BLaER1 treated with 17β-estradiol and CSF1 and Interleukin-3, amounts not matched to agents 10 nM and 100 nM (cell line): ENCODE measurements at regions not wholly inside any gene's neighbourhood (a gene's known extent, or its start where the extent isn't known, plus 50 kb on each side); places are given as distances from the start of the nearest gene placed in this dataset.

ENCODE experiments used
- H3K27ac ChIP-seq, 11 experiments: shearing (Covaris generic); formaldehyde crosslinking; 2 replicates each; pipeline ENCODE4 v1.8.1; 2022
- H3K27me3 ChIP-seq, 11 experiments: shearing (Covaris generic); formaldehyde crosslinking; 2 replicates each; pipeline ENCODE4 v1.8.1; 2022
- H3K36me3 ChIP-seq, 11 experiments: shearing (Covaris generic); formaldehyde crosslinking; 2 replicates each; pipeline ENCODE4 v1.8.1; 2022
- H3K4me1 ChIP-seq, 10 experiments: shearing (Covaris generic); formaldehyde crosslinking; 2 replicates each; pipeline ENCODE4 v1.8.1; 2022
- H3K4me2 ChIP-seq, 11 experiments: shearing (Covaris generic); formaldehyde crosslinking; 2 replicates each; pipeline ENCODE4 v1.8.1; 2022
- H3K4me3 ChIP-seq, 10 experiments: shearing (Covaris generic); formaldehyde crosslinking; 2 replicates each; pipeline ENCODE4 v1.8.1; 2022
- H3K9ac ChIP-seq, 11 experiments: shearing (Covaris generic); formaldehyde crosslinking; 2 replicates each; pipeline ENCODE4 v1.8.1; 2022
- H3K9me3 ChIP-seq, 11 experiments: shearing (Covaris generic); formaldehyde crosslinking; replicated peaks in 1 of 11; 2 replicates each; pipeline ENCODE4 v1.8.1; 2022
- H4K20me1 ChIP-seq, 11 experiments: shearing (Covaris generic); formaldehyde crosslinking; 2 replicates each; pipeline ENCODE4 v1.8.1; 2022
- Cebpa-rat ChIP-seq, 11 experiments: shearing (Covaris generic); IDR thresholded peaks; 2 replicates each; pipeline ENCODE4 v1.8.1; 2022

GRCh38 chr6:133746417-133746770 is 142.5 kb upstream of the TCF21 start:
- no peaks in the 10 kb centered on the region for H3K27me3 ChIP-seq
- H3K9me3 ChIP-seq, result peaks cover 0 to 11% (median 0%) of the 10 kb centered on the region in 11 experiments; a peak in 6 of 22 replicates
- H3K9ac ChIP-seq, result no peak overlapping the region
- H3K36me3 ChIP-seq, result no peaks in the 10 kb centered on the region
- H3K4me2 ChIP-seq, result no peak overlapping the region
- no peaks in the 10 kb centered on the region for H4K20me1 ChIP-seq
- H3K4me1 ChIP-seq, result peaks cover 4 to 10% (median 8%) of the 10 kb centered on the region in 10 experiments
- TF ChIP-seq Cebpa-rat (IDR thresholded peaks at IDR 0.05), result no peak
- H3K27ac ChIP-seq, result no peak overlapping the region
- H3K4me3 ChIP-seq, result no peak overlapping the region

GRCh38 chr6:133748628-133749027 is 140.3 kb upstream of the TCF21 start:
- Histone ChIP-seq H3K9ac (no peak overlapping the region), H3K9me3 (peaks cover 0 to 11% (median 0%) of the 10 kb centered on the region in 11 experiments; a peak in 6 of 22 replicates), H3K27ac (no peak overlapping the region), H3K4me1 (no peaks in the 10 kb centered on the region; a peak in 1 of 20 replicates), H4K20me1 (no peaks in the 10 kb centered on the region), H3K4me3 (no peak overlapping the region), H3K36me3 (no peaks in the 10 kb centered on the region), H3K27me3 (no peaks in the 10 kb centered on the region), H3K4me2 (no peak overlapping the region)
- TF ChIP-seq Cebpa-rat (IDR thresholded peaks at IDR 0.05), result no peak

GRCh38 chr6:133749427-133749826 is 139.5 kb upstream of the TCF21 start:
- no peak for TF ChIP-seq Cebpa-rat (IDR thresholded peaks at IDR 0.05)
- peaks cover 0 to 11% (median 0%) of the 10 kb centered on the region in 11 experiments; a peak in 6 of 22 replicates for H3K9me3 ChIP-seq
- H3K27ac ChIP-seq, result no peak overlapping the region
- no peak overlapping the region for H3K4me3 ChIP-seq
- no peak overlapping the region for H3K9ac ChIP-seq
- no peak overlapping the region for H3K4me2 ChIP-seq
- no peaks in the 10 kb centered on the region for H4K20me1 ChIP-seq
- no peaks in the 10 kb centered on the region; a peak in 1 of 20 replicates for H3K4me1 ChIP-seq
- H3K36me3 ChIP-seq, result no peaks in the 10 kb centered on the region
- no peaks in the 10 kb centered on the region for H3K27me3 ChIP-seq

DNA sequence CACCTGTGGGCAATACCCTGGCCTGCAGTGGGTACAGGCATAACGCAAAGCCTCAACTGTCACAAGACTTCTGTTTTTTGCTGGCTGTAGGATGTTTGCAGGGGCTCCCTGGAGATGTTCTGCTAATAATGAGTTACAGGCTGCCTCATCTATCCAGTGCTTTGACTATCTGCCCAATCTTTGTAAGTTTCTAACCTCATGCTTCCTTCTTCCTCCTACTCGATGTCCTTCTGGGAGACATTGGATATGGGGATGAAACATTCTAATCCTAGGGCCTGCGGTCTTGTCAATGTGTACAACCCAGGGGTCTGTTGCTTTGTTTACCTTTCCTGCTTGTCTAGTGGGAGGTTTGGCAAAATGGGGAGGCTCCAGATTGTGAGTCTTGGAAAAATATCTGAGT is 136.8 kb upstream of the TCF21 start:
- no peaks in the 10 kb centered on the region for H3K4me1 ChIP-seq
- no peak for TF ChIP-seq Cebpa-rat (IDR thresholded peaks at IDR 0.05)
- no peaks in the 10 kb centered on the region for H3K36me3 ChIP-seq
- H3K9ac ChIP-seq, result no peak overlapping the region
- H3K9me3 ChIP-seq, result peaks cover 0 to 3% (median 0%) of the 10 kb centered on the region in 11 experiments; a peak in 3 of 22 replicates
- H3K4me3 ChIP-seq, result no peak overlapping the region
- no peak overlapping the region for H3K4me2 ChIP-seq
- no peaks in the 10 kb centered on the region for H3K27me3 ChIP-seq
- no peaks in the 10 kb centered on the region for H4K20me1 ChIP-seq
- no peak overlapping the region for H3K27ac ChIP-seq

- Histone ChIP-seq H3K9me3 (no peaks in the 10 kb centered on the region), H3K36me3 (no peaks in the 10 kb centered on the region), H3K27me3 (no peaks in the 10 kb centered on the region), H3K27ac (no peak overlapping the region), H3K4me2 (no peak overlapping the region), H4K20me1 (no peaks in the 10 kb centered on the region), H3K4me3 (no peak overlapping the region), H3K9ac (no peak overlapping the region), H3K4me1 (no peaks in the 10 kb centered on the region)
- TF ChIP-seq Cebpa-rat (IDR thresholded peaks at IDR 0.05), result no peak
Measured at GRCh38 chr6:133753756-133754155, 135.2 kb upstream of the TCF21 start.

DNA sequence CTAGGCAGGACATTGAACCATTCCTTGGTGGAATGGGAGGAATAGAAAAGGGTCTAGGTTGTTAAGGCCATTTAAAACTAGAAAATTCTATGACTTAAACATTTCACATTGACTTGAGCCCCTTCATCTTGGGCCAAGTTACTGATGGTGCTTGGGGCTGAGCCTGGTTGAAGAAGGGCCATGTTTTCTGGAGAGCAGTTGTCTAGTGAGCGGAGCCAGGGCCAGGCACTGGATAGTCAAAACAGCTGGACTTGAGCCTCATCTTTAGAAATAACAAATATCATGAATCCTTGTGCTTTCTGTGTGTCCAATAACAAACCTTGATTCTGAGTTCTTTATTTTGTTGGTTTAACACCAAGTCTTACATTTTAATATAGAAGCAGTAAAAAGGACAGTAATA is 134.6 kb upstream of the TCF21 start:
- no peaks in the 10 kb centered on the region for H3K4me1 ChIP-seq
- H3K36me3 ChIP-seq, result no peaks in the 10 kb centered on the region
- no peaks in the 10 kb centered on the region for H4K20me1 ChIP-seq
- no peaks in the 10 kb centered on the region for H3K27me3 ChIP-seq
- H3K27ac ChIP-seq, result no peak overlapping the region
- no peak overlapping the region for H3K4me3 ChIP-seq
- no peak overlapping the region for H3K9ac ChIP-seq
- no peak for TF ChIP-seq Cebpa-rat (IDR thresholded peaks at IDR 0.05)
- H3K4me2 ChIP-seq, result no peak overlapping the region
- H3K9me3 ChIP-seq, result no peaks in the 10 kb centered on the region

- no peak overlapping the region for H3K4me3 ChIP-seq
- no peak overlapping the region for H3K9ac ChIP-seq
- TF ChIP-seq Cebpa-rat (IDR thresholded peaks at IDR 0.05), result no peak
- H4K20me1 ChIP-seq, result no peaks in the 10 kb centered on the region
- no peaks in the 10 kb centered on the region for H3K9me3 ChIP-seq
- H3K27me3 ChIP-seq, result no peaks in the 10 kb centered on the region
- H3K4me1 ChIP-seq, result no peaks in the 10 kb centered on the region
- no peaks in the 10 kb centered on the region for H3K36me3 ChIP-seq
- no peak overlapping the region for H3K27ac ChIP-seq
- H3K4me2 ChIP-seq, result no peak overlapping the region
Measured at GRCh38 chr6:133756078-133756695, 132.7 kb upstream of the TCF21 start.

- Histone ChIP-seq H3K36me3 (no peaks in the 10 kb centered on the region), H3K4me2 (no peak overlapping the region), H3K9me3 (no peaks in the 10 kb centered on the region), H3K27ac (no peak overlapping the region), H3K27me3 (no peaks in the 10 kb centered on the region), H3K4me3 (no peak overlapping the region), H4K20me1 (no peaks in the 10 kb centered on the region), H3K4me1 (no peaks in the 10 kb centered on the region), H3K9ac (no peak overlapping the region)
- TF ChIP-seq Cebpa-rat (IDR thresholded peaks at IDR 0.05), result no peak
Measured at GRCh38 chr6:133757335-133757734, 131.6 kb upstream of the TCF21 start.

DNA sequence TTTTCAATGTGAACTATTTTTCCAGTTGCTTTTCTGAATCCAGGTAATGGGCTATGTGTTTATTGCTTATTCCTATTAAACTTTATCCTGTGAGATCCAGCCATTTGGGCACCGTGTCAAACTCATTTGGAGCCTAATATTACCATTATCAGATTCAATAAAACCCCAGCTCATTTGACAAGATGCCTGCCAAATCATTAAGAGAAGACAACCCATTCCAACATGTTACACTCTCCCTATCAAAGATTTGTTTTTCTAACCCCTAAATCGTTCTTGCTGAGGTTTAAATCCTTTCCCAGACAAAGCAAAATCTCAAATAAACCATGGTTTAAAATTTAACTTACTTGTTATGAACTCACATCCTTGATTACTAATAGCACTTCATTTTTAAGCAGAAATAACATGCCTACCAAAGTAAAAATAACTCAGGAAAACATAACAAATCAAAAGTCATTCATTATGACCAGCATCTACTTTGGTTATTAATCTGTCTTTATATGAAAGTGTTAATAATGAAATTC is 130.0 kb upstream of the TCF21 start:
- Histone ChIP-seq H4K20me1 (no peaks in the 10 kb centered on the region), H3K9ac (no peak overlapping the region), H3K4me2 (no peak overlapping the region), H3K27ac (no peak overlapping the region), H3K27me3 (no peaks in the 10 kb centered on the region), H3K4me3 (no peak overlapping the region), H3K4me1 (no peaks in the 10 kb centered on the region), H3K36me3 (no peaks in the 10 kb centered on the region), H3K9me3 (no peaks in the 10 kb centered on the region)
- TF ChIP-seq Cebpa-rat (IDR thresholded peaks at IDR 0.05), result no peak

- H3K4me2 ChIP-seq, result no peak overlapping the region
- TF ChIP-seq Cebpa-rat (IDR thresholded peaks at IDR 0.05), result no peak
- H3K4me1 ChIP-seq, result peaks cover 0 to 1% (median 0%) of the 10 kb centered on the region in 10 experiments; a peak in 4 of 20 replicates
- no peaks in the 10 kb centered on the region for H3K27me3 ChIP-seq
- no peak overlapping the region for H3K9ac ChIP-seq
- no peak overlapping the region for H3K4me3 ChIP-seq
- H3K27ac ChIP-seq, result no peak overlapping the region
- H3K36me3 ChIP-seq, result no peaks in the 10 kb centered on the region
- no peaks in the 10 kb centered on the region for H4K20me1 ChIP-seq
- no peaks in the 10 kb centered on the region for H3K9me3 ChIP-seq
Measured at GRCh38 chr6:133759524-133759923, 129.4 kb upstream of the TCF21 start.
